ENCODE measurements at regions not wholly inside any gene's neighbourhood (a gene's known extent, or its start where the extent isn't known, plus 50 kb on each side); places are given as distances from the start of the nearest gene placed in this dataset.

DNA sequence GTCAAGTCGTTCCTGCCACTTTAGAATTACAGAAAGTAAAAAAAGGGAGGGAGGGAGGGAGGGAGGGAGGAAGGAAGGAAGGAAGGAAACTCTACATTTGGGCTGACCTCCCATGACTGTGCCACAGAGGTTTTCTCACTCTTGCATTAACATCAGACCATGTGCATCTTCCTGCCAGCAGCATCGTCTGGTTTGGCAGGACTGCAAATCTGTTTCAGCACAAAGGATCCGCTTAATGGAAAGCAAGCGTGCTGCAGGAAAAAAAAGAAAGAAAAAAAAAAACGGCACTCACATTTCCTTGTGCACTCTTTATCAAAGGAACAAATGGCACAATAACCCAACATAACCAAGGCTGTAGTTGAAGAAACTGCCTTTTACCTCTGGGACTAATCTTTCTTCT lies 148.8 kb upstream of the HES1 start:
- TF ChIP-seq, protein P1, sequence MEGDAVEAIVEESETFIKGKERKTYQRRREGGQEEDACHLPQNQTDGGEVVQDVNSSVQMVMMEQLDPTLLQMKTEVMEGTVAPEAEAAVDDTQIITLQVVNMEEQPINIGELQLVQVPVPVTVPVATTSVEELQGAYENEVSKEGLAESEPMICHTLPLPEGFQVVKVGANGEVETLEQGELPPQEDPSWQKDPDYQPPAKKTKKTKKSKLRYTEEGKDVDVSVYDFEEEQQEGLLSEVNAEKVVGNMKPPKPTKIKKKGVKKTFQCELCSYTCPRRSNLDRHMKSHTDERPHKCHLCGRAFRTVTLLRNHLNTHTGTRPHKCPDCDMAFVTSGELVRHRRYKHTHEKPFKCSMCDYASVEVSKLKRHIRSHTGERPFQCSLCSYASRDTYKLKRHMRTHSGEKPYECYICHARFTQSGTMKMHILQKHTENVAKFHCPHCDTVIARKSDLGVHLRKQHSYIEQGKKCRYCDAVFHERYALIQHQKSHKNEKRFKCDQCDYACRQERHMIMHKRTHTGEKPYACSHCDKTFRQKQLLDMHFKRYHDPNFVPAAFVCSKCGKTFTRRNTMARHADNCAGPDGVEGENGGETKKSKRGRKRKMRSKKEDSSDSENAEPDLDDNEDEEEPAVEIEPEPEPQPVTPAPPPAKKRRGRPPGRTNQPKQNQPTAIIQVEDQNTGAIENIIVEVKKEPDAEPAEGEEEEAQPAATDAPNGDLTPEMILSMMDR (conservative IDR thresholded peaks at IDR 0.05; ENCODE audit: low read length) = no peak
- TF ChIP-seq EZH2phosphoT487 (IDR thresholded peaks at IDR 0.05; ENCODE audit: borderline replicate concordance) = no peak
